T-helper 2 cell treated with Interferon-gamma antibody and Interleukin-4, amounts not matched to agents 100 ng/mL and 5 ng/mL, for 36 hours (primary cell): ENCODE measurements at regions not wholly inside any gene's neighbourhood (a gene's known extent, or its start where the extent isn't known, plus 50 kb on each side); places are given as distances from the start of the nearest gene placed in this dataset.

Experiments
- intact Hi-C: fragments of 100-400 bp; cut with micrococcal nuclease; formaldehyde crosslinking; loops from one replicate; pipeline ENCODE4 v1.15.1; 2023

DNA sequence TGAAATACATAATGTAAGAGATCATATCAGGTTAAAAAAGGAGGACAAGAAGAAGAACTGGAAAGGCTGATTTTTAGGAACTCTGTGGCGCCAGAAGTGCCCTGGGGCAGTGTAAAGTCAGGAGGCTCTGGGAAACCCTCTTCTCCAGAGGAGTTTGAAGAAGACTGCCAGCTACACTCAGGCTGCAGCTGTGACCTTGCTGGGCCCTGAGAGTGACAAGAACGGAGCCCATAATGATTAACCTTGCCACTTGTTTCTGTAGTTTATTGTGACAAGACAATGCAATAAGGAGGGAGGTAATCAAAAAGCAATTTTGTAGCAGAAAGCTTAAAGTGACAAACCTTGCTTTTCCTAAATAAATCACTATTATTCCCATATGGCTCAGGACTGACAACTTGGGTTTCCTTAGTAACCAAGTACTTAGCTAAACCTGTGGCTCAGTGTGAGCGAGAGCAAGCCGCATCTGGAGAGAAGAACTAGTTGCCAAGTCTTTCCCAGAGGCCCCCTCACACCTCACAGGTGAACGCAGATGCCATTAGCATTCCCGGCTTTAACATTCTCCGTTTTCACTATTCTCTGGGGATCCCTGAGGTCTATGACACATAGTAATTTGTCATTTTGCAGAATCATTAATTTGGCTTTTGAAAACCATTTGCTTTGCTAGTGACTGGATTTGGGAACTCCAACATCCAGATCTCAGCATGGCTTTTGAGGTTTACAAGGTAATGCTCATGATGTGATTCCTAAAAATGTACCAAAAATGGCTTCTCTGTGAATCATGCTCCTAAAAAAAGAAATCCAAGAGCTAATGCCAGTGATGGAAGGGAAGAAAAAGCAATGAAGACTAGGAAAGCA is 115.9 kb downstream of the OMA1 start:
- intact Hi-C loops = no loop called here

DNA sequence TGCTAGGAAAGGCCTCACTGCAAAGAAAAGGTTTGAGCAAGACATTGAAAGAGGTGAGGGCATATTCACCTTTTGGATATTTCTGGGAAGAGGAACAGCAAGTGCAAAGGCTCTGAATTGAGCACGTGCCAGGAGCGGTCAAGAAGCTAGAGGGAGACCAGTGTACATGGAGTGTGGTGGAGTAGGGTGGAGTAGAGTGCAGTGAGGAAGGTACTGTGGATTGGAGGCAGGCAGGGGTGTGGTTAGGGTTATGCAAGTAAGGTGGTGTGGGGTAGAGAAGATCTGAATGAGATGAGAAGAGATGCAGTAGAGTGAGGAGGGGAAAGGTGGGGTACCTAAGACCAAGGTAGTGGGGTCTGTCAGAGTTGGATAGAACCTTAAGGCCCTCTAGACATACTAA is 119.6 kb downstream of the OMA1 start:
- intact Hi-C loops = no loop called here

DNA sequence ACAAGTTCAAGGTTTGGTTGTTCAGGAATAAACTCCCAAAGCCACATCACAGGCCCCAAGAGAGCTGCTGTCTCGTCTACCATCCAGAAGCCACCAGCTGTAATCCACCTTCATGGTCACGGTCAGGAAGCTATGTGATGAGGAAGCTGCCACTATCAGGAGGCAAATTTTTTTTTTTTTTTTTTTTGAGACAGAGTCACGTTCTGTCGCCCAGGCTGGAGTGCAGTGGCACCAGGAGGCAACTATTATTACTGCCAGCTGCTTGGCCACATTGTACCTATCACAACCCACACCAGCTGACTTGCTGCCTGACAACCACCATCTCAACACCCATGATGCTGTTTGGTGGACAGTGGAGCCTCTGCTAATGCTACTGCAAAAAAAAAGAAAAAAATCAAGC is 124.1 kb downstream of the OMA1 start:
- intact Hi-C loops = no loop called here

DNA sequence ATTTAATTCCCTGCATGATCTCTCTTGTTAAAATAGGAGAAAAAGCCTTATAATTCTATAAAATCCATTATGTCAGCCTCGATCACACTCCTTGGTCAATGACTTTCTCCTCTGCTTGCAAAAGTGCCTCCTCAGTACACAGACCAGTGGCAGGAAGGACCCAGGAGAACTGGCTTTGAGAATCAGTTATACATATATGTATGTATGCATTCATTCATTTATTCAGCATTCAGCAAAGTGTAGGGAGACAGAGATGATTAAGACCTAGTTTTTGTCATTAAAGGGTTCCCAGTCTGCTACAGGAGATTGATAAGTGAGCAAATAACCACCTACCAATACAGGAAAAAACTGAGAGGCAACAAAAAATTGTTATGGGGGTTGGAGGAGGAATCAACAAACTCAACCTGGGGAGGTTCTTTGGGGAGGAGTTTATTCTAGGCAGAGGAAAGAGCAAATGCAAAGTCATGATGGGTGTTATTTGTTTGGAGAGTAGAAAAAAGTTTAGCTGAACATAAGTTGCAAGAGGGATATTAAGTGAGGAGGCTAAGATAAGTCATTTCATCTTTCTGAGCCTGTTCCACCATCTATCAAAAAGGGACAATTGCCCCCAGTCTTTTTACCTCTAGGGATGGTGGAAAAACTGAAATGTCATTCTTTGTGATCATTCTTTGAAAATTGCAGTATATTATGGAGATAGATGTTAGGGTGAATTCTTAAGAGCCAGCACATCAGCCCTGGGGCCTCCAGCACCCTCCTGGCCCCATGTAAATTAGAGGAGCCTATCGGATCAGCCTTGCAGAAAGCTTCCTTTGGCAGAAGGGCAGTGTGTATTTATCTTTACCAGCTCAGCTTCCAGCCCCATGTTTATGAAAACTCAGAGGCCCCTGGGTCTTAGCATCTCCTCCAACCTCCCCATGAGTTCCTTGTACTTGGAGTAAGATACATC is 128.0 kb downstream of the OMA1 start:
- intact Hi-C loops = no loop called here

DNA sequence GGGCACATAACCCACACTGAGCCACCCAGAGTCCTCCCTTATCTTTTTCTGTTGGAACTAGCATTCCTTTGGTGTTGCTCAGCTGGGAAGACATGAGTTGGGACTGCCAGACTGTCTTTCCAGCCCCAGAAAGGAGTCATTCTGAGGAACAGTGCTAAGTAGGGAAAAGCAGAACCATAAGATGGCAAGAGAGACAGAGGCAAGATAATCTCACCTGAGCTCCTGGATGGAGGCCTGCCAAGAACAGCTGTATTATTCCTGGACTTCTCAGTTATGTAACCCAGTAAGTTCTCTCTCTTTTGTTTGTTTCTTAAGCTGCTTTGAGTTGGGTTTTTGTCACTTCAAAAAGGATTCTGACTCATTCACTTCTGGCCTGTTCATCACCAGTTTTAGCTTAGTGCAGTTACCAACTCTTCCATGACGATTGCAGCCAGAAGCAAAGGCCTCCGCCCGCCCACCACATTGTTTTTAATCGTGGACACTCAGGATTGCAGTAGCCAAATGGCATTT is 134.4 kb downstream of the OMA1 start:
- intact Hi-C loops = no loop called here

DNA sequence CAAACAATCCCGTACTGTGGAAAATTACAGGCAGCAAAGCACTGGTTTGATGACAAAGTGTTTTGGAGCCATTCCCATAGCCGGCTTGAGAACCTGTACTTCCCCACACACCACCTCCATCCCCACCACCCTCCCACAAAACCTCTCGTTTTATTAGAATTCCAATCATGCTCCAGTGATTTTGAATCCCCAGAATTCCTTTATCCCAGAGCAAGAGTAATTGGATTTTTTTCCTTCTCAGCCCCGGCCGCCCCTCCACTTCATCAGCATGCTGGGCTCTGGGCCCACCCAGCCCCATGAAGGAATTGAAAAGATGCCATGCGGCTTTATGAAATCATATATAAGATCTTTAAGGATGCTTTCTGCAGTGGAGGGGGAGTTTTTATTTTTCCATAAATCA is 136.6 kb downstream of the OMA1 start:
- intact Hi-C loops = no loop called here

DNA sequence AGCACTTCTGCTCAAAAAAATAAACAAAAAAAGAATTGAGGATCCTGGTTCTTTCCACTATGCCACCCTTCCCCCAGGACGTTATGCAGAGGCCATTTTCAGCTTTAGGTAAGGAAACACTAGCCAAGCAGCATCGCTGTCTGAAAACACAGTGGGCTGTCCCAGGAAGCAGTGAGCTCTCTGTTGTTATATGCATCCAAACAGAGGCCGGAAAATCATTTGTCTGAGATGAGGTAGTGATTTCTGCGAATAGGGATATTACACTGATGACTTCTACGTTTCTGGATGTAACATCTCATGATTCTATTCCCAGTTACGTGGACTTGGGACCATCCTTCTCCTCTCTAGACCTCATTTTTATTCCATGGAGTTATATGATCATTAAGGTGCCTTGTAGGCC is 137.2 kb downstream of the OMA1 start:
- intact Hi-C loops = no loop called here

DNA sequence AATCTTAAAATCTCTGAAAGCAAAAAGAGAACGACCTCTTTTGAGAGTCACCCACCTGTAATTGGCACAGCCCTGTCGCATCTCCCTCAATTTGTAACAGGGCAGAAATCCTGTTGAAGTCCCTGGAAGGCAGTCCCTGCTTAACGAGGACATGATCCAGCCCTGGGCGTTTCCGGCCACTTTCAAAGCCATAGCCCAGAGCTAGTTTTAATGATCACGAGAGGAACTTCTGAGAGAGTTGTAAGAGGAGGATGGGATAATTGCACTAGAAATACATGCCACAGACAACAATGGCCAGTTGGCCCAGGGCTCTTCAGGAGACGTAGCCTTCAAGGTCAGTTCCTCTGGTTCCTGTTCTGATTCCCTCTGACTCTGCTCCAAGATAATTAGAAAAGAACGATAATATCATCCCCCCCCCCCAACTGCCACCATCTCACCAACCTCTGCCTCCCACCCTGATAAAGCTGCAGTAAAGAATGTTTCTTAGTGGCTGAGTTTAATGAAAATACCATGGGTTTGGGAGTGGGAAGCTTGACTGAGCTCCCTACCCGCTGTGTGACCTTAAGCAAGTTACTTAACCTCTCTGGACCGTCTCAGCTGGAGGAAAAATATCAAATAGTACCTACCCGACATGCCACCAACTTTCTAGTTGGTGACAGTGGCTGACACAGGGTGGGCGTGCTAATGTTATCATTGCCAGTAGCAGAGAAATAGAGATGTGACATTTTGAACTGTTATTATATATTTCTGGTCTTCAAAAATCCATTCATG is 140.0 kb downstream of the OMA1 start:
- intact Hi-C loops = no loop called here

DNA sequence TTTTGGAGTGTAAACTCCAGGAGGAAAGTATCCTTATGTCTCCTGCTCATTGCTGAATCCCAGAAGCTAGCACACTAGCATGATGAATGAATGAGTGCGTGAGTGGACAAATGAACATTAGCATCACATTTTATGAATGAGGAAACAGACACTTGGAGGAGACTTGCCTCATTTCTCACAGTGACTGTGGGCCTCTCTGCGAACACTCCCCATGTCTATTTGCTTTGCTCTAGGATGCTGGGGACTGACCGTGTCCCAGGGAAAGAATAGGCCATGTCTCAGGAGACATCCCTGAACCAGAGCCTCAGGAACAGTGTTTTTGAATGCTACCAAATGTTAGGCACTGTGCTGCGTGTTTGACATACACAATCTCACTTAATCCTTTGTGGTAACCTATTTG is 140.9 kb downstream of the OMA1 start:
- intact Hi-C loops = no loop called here

DNA sequence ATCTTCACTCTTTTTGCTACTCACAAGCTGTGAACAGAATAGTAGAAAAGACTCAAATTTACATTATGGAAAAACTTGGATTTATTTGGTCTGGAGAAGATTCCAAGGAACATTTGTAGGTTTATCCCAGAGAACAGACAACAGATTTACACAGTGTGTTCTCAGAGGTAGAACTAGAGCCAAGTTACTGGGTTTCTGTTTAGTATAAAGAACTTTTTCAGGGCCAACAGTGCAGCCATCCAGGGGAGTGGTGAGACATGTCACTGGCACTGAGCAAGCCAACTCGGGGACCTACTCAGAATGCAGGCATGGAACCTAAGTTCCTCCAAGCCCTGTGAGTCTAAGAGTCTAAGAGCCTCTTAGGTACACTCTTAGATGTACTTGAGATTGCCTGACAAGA is 142.6 kb downstream of the OMA1 start:
- intact Hi-C loops = no loop called here

DNA sequence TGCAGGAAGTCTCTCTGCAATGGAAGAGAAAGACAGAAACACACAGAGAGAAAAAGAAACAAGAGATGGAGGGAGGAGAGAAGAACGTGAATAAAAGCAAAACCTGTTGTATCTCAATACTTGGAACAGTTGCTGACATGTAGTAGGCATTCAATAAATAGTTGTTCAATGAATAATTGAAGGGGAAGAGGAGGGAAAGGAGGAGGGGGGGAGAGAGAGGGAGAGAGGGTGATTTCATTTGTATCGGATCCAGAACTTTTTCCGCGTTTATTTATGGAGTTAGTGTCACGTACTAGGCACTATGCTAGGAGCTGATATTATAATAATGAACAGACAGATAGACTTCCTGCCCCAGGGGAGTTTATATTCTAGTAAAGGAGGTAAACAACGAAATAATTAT is 144.1 kb downstream of the OMA1 start:
- intact Hi-C loops = no loop called here

DNA sequence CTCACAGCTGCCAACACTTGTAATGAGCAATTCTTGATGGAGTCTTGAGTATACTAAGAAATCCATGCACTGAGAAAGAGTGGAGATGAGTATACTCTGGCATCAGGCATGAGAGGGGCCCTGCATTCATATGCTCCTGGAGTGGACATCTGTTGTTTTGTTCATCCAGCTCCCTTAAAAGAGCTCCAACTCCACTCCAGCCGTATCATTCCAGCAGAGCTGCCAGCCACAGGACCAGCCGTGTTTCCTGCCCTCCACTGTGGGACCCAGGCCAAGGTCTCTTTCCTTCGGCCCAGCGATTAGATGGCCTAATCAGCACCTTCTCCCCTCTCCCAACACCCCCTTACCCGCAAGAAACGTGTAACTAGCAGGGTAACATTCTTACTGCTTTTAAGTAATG is 144.5 kb downstream of the OMA1 start:
- intact Hi-C loops = no loop called here

DNA sequence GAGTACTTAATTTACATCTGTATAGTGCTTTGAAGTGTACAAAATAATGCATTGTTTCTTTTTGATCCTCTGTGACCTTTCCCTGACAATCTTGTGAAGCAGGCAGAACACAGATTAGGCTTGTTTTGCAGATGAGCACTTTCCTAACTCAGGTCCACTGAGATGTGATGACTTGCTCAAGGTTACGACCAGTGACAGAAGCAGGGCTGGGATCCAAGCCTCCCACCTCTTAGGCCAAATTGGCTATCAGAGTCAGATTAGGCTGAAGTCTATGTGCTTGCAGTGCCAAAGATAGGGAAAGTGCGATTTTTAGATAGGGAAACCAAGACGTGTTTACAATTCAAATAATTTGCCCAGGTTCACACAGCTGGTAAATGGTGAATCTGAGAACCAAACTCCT is 147.3 kb downstream of the OMA1 start:
- intact Hi-C loops = no loop called here

DNA sequence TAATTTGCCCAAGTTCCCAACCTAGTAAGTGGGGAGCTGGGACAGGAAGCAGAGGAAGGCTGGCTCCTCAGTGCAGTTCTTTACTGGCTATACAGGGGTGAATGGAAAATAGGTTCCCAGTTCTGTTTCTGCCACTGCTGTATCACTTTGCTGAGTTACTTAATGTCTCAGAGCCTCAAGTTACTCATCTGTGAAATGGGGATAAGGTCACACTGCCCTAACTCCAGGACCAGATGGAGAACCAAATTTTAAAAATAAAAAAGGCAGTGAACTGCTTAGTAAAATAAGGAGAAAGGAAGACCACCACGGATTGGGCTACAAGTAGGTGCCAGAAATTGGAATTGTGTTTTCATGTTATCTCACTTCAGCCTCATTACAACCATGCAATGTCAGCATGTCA is 147.8 kb downstream of the OMA1 start:
- intact Hi-C loops = no loop called here

DNA sequence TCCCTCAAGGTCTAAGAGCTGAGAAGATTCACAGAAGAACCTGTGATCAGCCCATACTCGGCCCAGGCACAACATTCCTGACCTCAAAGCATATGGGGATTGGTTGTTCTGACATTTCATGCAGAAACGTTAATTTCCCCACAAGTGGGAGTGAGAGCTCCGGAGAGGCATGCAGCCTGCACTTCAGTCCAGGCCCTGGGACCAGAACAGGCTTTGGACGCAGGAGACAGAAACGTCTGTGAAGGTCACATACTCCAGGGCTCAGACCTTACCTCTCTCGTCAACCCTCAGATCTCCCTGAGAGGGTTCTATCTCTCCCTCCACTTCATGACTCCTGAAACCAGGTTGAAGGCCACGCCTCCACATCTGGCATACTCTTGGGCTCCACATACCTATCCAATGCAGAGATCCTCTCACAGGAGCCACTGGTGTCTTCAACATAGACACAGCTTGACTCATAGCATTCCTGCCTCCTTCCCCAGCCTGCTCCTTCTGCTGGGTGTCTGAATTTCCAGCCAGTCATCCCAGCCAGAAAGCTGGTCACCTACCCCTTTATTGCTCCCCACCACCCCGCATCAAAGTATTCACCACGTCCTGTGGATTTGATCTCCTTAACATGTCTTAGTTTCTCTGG is 149.2 kb downstream of the OMA1 start:
- intact Hi-C loops = no loop called here

DNA sequence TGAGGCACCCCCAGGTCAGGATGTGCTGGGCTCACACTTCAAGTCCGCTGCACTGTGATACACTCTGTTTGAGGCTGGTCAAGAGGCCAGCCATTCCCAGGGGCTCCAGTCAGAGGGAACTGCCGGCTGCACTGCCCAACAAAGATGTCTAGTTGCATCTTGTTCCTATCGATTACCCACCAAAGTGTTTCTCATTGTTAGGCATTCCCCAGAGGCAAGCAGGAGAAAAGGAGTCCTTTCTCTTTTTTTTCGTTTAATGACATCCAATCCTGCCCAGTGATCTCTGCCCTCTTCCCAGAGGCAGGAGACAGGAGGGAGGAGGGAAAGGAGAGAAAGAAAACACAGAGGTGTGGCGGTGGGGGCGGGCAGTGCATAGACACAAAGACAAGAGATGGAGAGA is 150.4 kb downstream of the OMA1 start:
- intact Hi-C loops = no loop called here

DNA sequence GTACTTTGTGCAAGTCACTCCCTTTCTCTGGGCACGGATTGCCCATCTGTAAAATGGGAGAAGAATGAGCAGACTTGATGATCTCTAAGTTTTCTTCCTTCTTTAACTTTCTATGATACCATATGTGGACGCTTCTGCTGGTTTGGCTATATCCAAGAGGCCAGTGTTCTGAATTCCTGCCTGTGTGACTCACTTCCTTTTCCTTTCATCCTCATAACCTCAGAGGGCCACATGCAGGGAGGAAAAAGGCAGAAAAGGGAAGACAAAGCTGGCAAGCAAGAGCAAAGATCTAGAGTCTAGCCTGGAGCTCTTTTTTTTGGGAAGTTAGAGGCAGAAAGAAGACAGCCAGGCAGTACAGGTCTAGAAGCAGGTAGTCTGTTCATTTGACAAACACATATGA is 151.2 kb downstream of the OMA1 start:
- intact Hi-C loops = no loop called here

DNA sequence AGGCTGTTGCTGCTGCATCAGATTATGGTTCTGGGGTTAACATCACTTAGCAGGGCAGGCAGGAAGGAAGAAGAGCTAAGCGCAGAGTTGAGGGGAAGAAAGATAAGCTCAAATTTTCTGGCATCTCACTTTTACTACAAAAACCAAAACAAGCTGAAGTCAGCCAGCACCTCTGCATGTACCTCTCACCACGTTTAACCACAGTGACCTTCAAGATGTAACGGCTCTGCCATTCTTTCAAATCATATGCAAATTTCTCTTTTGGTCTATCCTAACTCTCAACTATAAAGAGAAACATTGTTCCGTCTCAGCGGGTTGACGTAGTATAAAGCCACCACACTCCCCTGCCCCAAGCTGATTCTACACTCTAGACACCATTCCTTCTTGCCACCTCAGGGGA is 154.4 kb downstream of the OMA1 start:
- intact Hi-C loops = no loop called here

DNA sequence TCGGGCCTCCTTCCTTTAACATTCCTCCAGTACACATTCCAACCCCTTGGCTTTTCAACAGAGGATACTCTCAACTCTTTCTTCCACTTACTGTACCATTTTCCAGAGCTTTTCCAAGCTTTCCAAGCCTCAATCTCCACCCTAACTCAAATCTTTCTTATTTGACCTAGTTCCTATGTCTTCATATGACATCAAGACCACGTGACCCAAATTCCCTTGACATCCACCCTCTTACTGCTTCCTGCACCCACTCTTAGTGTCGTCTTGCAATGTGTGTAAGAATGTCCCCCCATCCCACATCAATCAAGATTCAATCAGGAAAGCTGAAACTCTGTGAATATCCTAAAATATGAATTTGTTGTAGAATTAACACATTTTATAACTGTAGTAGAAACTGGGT is 155.0 kb downstream of the OMA1 start:
- intact Hi-C loops = no loop called here

DNA sequence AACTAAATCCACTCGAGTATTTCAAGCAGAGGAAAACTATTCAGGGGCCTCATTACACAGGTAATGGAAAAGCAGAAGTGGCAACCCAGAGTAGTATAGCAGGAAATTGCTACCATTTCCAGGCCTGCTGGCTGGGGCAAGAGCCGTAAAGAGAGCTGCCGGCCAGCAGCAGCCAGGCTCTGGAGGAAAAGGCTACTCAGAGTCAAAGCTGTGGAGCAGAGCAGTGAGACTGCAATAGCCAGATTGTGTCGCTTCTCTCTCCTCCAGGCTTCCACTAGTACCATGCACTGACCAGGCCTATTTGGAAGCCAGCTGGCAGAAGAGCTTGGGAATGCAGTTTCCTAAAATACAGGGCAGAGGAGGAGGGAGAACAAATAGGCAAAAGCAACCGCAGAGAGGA is 155.5 kb downstream of the OMA1 start:
- intact Hi-C loops = no loop called here

DNA sequence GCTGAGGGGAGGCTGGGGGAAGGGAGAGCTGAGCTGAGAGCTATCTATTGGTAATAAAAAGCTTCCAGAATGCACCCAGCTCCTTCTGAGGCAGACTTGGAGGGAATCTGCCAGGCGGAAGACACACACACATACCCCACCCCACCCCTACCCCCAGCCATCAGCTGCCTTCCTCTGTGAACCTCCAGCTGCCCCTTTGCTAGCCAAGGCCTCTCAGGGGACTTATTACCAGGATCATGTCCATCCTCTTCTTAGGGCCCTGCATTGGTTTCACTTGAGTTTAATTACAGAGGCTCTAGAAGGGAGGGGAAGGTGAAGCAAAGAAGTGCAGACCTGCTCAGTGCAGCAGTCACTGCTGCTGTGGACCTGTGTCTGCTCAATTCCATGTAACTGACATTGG is 156.4 kb downstream of the OMA1 start:
- intact Hi-C loops = no loop called here
